SK-N-SH treated with all-trans-retinoic acid at 6 μM for 48 hours (cell line): ENCODE measurements at regions not wholly inside any gene's neighbourhood (a gene's known extent, or its start where the extent isn't known, plus 50 kb on each side); places are given as distances from the start of the nearest gene placed in this dataset.

Source experiments
- RARB ChIP-seq: fragments of 250-450 bp; sonication (Bioruptor Pico); IDR thresholded peaks from 2 replicates; pipeline ENCODE4 v1.8.0; 2021; ENCODE audit warnings: mild to moderate bottlenecking, moderate library complexity
- ZFP3 ChIP-seq: fragments of 250-450 bp; sonication (Bioruptor Pico); IDR thresholded peaks from 2 replicates; pipeline ENCODE4 v1.5.0; 2020; ENCODE audit warnings: mild to moderate bottlenecking, moderate library complexity

GRCh38 chr5:158207733-158208132 is 348.8 kb upstream of the CLINT1 start:
- no peak for TF ChIP-seq RARB
- TF ChIP-seq ZFP3 (CRISPR knock-in tag), result no peak
